ENCODE measurements at regions not wholly inside any gene's neighbourhood (a gene's known extent, or its start where the extent isn't known, plus 50 kb on each side); places are given as distances from the start of the nearest gene placed in this dataset.

DNA sequence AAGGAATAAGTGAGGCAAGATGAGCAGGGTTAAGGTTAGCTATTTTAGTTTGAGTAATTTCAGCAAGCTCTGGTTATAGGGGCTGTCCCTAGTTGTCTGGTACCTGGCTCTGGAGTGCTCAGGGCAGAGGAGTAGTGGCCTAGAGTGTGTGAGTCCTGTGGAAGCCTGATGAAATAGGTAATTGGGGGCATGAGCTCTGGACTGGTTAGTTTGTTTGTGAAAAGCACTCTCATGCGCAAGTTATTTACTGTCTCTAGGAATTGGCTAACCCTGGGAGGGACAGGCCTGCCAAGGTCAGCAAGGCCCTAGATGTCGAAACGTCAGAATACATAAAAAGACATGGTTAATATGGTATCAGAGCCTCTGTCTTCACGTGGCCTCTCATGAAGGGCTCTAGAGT is 900.1 kb downstream of the PCDH17 start:
- no peak for DNase-seq

DNA sequence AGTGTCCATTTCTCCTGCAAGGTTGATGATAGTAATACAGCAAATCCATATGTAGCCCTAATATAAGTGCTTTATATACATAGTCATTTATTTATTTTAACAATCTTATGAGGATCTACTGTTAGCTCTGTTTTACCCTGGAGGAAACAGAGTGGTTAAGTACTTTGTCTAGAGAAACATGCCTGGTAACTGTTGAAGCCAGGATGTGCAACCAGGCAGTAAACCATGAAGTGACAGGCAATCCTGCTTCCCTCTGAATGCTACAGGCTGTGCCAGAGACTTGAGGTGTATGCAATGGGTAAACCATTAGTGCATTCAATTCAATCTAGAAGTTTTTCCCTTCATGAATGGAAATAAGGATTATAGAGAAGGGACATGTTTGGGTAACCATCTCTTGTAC is 911.0 kb downstream of the PCDH17 start:
- no peak for DNase-seq

DNA sequence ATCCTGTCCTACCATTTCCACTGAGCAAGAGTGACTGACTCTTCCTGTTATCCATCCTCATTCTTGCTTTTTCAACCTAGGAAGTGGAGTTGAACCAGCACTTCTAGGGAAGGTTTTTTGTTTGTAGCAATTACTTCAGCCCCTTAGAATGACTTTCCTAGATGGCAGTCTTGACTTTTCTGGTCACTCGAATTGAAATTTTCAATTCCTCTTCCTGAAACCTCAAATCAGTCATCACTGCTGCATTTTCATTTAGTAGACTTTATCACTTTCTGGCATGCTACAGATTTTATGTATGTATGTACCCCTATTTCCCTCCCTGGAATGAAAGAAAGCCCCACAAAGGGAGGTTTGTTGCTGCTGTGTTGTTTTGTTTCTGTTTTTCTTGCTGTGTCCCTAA is 915.9 kb downstream of the PCDH17 start:
- no peak for DNase-seq

DNA sequence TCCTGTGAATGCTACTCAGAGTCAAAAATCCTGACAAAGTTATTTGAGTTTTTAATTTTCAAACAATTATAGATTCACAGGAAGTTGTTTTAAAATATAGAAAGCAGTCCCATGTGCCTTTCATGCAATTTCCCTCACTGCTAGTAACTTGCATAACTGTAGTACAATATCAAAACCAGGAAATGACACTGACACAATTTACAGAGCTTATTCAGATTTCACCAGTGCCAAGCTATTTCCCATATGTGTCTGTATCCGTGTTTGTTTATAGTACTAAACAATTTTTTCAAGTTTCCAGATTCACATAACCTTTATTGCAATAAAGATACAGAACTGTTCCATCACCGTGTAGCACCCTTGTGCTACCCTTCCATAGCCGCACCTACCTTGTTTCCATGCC is 934.6 kb downstream of the PCDH17 start:
- no peak for DNase-seq

DNA sequence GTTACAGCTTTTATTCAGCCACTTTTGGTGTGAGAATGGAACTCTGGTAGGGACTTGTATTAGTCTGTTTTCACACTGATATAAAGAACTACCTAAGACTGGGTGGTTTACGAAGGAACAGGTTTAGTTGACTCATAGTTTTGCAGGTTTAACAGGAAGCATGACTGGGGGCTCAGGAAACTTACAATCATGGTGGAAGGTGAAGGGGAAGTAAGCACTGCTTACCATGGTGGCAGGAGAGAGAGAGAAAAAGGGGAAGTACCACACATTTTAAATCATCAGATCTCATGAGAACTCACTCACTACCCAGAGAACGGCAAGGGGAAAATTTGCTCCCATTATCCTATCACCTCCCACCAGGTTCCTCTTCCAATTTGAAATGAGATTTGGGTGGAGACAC is 942.2 kb downstream of the PCDH17 start:
- no peak for DNase-seq

DNA sequence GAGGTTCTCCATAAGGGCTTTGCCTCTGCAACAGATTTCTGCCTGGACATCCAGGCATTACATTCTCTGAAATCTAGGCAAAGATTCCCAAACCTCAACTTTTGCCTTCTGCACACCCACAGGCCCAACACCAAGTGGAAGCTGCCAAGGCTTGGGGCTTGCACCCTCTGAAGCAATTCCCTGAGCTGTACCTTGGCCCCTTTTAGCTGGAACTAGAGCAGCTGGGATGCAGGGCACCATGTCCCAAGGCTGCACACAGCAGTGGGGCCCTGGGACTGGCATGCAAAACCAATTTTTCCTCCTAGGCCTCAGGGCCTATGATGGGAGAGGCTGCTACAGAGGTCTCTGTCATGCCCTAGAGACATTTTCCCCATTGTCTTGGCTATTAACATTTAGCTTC is 943.2 kb downstream of the PCDH17 start:
- no peak for DNase-seq

DNA sequence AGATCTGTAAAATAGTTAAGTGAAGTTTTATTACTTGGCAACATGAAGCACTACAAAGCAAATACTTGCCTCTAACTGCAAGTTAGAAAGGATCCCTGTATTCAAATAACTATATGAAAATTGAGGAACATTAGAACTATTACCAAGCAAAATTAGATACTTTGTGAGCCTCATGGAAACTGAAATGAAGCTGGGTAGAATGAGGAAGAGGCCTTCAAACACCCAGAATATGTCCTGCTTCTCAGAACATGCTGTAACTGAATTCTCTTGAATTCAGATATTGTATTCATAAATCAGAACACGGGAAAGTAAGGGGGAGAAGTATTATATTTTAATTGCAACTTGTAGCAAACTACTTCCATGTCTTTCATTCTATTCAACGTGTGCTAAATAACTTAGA is 947.9 kb downstream of the PCDH17 start:
- no peak for DNase-seq

DNA sequence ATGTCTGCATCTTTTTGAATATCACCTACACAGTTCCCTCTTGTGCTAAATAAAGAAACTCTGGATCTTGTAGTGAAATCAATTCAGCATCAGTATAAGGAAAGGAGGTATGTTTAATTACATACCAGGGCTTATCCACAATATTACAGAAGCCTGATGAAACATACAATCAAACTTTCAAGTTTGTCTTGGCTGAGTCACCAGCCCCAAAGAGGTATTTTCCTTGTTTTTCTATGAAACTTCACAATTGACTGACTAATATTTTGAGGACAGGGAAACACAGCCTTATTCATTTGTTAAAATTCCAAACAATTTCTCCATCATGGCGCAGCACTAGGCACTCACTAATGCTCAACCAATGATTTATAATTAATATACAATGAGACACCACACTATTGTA is 952.4 kb downstream of the PCDH17 start:
- peak; percentile 50 for DNase-seq

DNA sequence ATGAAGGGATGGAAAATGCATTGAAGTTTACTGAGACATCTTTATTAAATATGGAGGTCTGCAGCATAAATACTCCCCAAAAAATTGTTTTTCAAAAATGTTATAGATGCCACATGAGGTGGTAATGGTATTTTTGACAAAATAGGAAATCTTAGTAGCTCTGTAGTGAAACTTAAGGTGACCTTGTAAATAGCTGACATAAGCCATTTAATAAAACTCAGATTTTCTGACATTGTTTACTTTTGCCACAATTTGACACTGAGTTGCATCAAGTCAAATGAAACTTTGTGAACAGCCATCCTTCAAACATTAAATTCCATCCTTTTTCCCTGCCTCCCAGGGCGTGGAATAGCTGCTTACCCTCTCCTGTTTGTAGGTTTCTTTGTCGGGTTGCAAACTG is 953.1 kb downstream of the PCDH17 start:
- DNase-seq = no peak

DNA sequence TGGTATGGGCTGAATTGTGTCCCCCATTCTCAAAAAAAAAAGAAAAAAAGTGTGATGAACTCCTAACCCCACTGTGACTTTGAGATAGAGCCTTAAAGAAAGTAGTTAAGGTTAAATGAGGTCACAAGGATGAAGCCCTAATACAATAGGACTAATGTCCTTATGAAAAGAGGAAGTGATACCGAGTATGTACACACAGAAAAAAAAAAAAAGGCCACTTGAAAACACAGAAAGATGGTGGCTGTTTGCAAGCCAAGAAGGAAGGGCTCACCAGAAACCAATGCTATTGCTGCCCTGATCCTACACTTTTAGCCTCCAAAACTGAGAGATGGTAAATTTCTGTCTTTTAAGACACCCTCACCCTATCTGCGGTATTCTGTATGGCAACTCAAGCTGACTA is 955.6 kb downstream of the PCDH17 start:
- no peak for DNase-seq

DNA sequence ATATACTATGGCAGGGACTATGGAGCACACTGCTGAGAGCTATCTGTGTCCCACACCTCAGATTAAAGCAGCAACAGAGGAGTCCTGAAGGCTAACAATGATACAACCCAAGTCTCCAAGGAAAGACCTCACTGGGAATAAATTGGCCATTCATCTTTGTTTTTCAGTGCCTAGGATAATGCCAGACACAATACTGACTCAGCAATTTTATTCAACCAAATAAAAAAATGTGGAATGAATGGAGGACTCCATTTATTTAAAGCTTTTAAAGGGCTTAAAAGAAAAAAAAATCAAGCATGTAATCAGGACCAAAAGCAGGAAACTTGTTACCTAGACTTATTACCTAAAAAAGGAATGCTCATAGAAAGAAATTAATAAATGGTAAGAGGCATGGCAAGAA is 960.5 kb downstream of the PCDH17 start:
- no peak for DNase-seq

DNA sequence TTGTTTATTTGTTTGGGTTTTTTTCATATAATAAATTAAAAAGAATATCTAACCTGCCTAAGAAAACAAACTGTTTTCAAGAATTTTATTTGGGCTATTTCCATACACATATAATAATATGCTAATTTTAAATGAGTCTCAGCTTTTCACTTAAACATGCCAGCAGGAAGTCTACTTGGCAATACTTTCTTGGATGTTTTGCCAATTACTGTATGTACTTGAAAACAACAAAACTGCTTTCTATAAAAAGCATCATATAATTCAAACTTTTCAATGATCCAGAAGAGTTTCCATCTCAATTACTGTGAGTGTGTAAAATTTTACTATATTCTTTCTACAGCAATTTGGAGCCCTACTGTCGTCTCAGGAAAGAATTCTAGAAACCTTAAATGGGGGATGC is 961.2 kb downstream of the PCDH17 start:
- no peak for DNase-seq

DNA sequence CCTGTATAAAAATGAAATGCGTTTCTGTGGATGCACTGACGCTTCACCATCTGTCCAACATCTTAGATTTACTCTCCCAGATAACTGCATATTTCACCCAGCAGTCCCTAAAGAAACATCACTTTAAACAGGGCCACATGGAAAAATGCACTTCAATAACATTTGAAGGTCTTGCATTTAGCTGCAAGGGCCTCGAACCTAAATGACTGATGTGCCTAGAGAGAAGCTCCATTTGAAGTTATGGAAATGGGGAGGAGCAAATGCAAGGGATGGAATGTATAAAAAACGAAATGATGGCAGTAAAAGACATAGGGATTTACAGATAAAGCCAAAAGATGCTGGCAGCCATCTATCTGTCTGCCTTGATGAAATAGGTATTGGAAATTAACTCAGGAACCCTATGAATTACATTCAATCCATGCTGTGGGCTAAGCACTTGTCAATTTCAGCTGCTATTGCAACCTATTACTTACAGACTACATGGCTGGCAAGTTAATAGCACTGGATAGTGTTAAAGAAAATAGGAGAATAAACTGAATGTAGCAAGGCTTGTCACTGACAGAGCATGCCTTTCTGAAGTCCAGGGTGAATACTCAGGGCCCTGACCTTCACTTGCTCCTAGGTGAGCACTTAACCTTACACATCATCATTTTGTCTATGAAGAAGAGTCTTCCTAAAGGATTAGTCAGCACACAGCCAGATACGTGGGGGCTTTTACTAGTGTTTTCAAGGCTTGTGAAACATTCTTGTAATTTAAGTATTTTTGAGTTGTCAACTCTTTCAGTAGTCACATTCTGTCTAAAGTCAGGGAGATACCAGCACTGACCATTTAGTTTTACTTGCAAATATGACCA is 963.4 kb downstream of the PCDH17 start:
- DNase-seq = no peak

DNA sequence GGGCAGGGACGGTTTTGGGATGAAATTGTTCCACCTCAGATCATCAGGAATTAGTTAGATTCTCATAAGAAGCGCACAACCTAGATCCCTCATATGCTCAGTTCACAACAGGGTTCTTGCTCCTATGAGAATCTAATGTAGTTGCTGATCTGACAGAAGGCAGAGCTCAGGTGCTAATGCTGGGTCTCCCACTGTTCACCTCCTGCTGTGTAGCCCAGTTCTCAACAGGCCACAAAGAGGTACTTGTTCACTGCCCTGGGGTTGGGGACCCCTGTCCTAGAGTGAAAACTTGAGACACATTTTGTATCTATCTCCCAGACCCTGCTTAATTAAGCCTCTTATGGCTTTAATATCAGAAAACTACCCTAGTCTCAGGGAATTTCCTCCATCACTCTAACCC is 966.0 kb downstream of the PCDH17 start:
- DNase-seq = no peak

DNA sequence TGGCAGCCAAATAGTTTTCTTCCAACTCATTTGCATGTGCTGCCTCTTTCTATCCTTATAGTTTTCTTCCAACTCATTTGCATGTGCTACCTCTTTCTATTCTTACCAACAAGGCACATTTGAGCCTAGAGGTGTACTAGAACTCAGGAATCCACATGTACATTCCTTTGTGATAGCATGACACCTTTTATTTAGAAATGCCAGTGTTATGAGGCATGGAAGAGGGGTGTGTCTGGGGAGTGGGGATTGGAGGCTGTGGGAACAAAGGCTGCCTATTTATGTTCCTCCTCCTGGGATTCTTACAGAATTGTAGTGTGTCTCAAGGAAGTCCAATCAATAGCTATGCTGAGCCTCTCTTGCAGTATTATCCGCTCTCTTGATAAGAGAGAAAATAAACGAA is 966.7 kb downstream of the PCDH17 start:
- no peak for DNase-seq

DNA sequence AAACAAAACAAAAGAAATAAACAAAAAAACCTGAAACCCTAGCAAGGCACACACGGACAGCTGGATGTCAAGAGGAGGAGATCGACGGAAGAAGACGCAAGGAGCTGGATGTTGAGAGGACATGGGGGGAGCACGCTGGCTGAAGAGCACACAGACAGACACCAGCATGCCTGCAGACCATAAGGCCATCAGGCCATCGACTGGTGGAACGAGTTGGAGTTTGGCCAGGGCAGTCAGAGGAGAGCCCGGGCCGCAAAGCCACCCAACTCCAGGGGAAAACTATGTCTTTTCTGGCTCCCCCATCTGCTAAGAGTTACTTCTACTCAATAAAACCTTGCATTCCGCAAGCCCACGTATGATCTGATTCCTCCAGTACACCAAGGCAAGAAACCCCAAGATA is 979.6 kb downstream of the PCDH17 start:
- DNase-seq = no peak

DNA sequence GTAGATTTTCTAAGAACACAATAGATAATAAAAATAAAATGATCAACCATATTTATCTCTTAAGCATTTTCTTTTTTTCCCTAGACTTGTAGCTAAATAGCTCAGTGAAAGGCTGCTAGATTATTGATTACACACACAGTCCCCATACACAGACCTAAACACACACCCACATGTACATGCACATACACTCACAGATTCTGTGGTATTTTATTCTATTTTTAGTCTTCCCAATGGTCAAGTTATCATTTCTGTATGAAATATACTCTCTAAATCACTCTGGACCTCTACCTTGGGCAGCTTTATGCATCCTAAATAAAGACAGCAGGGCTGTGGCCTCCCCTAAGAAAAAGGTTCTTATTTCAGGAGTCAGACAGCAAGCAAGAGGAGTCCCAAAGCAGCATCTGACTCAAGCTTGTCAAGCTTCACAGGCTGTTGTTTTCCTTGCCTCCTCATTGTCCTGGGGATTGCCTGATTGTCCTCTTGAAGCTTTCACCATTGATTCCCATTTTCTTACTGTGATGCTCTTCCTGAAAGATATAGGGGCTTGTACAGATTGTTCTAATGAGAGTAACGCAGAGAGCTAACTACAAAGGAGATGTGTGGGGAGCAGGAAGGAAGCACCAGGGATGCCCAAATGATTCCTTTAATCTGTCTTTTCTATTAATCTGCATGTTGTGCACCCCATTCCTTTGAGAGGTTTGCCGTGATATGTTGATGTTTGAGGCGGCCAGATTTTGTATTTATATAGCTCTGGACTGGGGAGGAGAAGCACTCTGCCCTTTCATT is 986.5 kb downstream of the PCDH17 start:
- DNase-seq = no peak

DNA sequence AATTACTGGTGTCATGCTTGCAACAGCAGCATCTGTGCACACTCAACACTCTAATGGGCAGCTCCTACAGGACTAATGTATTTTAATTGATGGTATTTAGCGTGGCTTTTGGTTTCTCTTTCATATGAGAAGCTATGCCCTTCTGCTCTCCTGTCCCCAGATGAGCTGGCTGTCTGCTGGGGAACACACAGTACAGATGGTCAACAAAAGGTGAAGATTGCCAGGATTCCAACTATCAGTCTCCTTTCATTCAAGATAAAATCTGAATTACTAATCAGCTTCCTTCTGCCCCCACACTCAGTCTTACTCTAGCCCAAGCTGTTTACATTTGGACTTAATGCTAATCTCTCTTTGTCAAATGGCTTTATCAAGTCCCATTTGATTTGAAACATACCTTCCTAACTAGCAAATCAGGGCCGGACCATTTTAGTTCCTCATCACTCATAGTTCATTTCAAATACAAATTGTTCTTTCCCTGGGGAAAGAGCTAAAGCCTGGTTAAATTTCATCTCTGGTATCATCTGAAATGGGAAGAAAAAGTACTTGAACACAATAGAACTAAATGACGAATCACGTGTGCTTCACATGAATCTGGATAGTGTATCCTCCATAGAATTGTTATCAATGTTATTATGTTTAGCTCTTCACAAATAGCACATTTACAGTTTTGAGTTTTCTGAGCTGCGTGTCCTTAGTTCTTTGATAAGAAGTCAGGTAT is 988.0 kb downstream of the PCDH17 start:
- no peak for DNase-seq

DNA sequence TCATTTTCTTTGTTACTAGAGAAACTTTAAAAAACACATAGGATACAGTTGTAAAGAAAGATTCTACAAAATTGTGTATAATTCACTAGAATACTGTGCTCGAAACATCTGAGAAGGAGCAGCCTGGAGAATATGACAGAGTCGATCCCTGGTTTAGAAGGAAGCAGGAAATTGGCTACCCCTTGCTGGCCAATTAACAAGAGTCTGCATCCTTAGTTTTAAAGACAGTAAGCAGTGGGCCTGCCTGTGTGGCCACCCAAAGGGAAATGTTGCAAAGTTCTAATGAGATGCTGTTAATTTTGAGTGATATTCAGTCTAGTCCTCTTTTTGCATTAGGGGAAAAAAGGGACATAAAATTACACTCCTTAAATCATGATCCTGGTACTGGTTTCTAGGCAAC is 988.6 kb downstream of the PCDH17 start:
- DNase-seq = no peak

DNA sequence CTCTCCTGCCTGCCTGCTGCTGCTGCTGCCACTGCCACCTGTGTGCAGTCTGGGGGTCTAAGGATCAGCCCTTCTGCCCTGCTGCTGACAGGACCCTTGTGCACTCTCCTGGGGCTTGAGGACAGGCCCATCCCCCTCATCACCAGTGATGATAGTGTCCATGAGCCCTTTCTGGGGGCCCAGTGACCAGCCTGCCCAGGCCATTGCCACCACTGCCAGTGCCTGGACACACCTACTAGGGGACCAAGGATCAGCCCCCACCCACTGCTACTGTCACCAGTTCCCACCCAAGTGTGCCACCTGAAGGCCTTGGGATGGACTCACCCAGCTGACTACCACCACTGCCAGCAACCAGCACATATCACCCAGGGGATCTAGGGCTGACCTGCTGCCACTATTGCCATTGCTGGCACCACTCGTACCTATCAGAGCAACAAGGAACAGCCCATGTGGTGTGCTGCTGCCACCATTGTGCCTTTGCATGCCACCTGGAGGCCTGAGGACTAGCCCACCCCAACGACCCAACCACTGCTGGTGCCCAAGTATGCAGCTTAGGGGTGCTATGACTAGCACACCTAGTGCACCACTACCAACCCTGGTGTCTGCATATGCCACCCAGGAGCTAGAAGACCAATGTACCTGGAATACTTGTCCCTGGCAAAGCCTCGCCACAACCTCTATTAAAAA is 994.3 kb downstream of the PCDH17 start:
- DNase-seq = no peak

DNA sequence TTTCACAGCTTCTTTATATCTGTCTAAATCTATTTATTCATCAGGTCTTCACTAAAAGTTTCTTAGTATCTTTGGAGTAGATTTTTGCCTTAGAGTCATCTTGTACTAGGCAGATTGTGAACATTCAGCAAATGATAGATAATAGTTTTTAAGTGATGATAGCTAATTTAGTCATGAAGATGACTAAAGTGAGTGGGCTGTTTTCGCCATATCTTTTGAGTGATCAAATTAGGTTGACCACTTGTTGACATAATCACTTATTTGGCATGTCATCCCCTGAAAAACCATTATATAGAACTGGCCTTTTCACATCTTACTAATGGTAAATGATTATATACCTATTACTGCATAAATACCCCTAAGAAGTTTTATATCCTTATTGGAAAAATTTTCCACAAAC is 999.2 kb downstream of the PCDH17 start:
- DNase-seq = no peak

DNA sequence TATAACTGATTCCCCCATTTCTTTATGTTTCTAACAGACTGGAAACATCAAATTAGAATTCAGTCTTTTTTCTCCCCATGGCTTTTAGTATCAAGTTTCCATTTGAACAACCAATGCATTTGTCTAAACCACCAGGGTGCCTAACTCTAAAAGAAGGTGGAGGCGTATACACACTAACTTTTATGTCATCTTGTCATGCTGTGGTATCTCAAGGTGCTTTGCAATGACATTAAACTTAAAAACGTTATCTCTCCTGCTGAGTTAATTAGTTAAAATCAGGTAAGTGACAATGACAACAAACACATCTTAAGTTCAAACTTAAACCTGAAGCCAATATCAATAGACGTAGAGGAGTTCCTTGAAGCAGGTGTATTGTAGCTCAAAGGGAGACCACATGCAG is 1001.7 kb downstream of the PCDH17 start:
- DNase-seq = no peak

DNA sequence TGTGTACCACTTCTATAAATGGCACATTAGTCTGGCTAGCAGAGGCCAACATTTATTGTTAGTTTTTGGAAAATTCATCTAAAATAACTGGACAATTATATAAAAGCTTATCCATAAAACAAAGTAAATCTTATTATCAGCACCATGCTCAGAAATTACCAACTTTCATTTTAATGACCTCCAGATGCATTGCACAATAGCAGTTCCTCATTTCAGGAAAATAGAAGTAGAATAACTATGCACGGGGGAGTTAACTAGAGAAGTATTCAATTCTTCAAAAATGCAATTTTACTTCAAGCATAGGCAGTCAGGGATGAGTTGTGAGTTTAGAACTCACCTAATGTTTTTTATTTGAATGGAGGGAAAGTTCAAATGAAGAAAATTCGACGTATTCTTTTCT is 1023.5 kb downstream of the PCDH17 start:
- DNase-seq = no peak

Measured in fibroblast of upper back skin (primary cell).